ENCODE measurements at regions not wholly inside any gene's neighbourhood (a gene's known extent, or its start where the extent isn't known, plus 50 kb on each side); places are given as distances from the start of the nearest gene placed in this dataset.
A peak's percentile ranks its signal among the peaks of the same experiment; 100 is the strongest.

DNA sequence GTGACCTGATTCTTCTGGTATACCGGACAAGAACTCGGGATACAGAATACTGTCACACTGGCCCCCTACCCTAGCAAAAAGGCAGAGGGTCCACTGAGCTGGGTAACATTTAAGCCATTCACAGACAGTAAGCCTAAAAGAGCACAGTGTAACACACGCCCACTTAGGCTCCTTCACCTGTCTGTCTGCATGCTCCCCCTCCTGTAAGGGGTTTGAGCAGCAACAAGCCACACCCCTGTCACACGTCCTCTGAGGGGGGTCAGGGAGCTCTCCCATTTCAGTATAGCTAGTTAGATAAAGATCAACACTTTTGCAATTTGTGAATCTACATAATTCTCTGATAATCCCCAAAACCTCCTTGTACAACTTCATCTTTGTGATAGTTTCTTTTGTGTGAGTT, 586.3 kb upstream of the LMCD1 start:
- DNase-seq = no peak

DNA sequence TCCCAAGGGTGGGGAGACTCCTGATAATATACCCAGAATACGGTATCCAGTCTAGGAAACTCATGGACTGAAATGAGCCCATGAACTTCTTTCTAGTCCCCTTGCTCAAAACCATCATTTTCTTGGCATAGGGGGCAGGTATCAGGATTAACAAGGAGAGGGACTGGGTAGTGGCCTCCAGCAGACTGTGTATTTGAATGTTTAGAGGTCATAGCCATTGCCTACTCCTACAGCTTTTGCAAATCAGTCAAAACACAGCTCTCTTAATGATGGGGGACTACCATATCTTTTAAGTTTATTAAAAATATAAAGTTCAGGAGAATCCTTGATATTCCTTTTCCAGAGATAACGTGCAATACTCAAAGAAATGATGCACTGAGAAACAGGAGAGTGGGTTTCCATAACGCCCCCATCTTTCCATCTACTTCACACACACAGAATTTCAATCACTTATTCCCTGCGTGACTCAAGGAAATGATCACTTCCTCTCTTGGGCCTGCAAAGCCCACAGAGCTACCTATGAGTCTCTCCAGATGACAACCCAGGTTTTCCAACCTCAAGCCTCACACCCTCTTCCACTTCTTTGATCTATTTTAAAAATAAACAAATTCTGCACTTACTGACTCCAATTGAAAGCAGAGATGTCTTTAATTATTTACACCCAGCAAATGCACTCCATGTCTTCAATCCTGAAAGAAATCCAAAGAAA, 584.0 kb upstream of the LMCD1 start:
- DNase-seq = no peak

DNA sequence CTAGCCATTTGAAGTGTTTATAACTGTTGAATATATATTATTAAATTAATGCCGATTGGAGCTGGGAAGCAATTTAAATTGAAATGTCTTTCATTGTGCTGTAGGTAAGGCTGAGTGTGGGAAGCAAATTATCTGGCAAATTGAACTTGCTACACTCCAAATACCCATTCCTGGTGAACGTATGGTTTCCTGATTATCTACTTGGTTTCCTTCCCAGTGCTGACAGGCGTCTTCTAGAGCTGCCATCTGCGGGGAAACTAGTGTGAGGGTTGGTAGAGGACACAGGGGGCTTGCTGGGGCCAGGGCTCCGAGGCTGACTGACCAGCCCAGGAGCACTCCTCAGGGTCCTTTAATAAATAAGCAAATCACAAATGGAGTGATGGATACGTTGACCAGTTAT, 581.4 kb upstream of the LMCD1 start:
- DNase-seq = no peak

DNA sequence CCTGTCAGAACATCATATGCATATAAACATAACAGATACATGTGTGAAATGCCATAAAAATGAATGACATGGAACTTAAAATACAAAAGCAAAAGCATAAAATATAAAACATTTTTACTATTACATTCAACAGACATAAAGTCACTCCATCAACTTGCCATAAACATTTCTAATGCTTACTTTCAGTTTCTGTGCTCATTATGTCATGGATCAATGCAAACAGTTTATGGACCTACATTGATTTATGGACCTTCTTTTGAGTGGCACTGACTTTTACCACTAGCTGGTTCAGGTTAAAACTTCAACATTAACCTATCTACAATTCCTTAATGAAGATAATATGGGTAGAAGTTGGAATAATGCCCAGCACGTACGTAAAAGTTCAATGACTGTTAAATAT, 577.4 kb upstream of the LMCD1 start:
- DNase-seq = no peak

DNA sequence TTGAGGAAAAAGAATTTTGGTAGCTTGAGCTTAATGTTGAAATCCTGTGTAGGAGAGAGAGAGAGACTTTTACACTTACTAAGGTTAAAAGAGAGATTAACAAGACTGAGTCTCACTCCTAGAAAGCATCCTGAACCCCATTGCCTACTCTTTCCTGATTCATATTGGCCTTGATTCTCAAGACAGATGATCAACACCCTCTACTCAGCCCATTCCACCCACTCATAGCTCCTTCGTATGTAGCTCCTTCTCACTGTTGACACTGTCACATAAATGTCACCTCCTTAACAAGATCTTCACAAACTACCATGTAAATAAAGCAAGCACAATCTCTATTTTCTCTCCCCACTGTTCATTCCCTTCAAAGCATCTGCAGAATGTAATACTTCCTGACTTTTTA, 574.6 kb upstream of the LMCD1 start:
- no peak for DNase-seq

DNA sequence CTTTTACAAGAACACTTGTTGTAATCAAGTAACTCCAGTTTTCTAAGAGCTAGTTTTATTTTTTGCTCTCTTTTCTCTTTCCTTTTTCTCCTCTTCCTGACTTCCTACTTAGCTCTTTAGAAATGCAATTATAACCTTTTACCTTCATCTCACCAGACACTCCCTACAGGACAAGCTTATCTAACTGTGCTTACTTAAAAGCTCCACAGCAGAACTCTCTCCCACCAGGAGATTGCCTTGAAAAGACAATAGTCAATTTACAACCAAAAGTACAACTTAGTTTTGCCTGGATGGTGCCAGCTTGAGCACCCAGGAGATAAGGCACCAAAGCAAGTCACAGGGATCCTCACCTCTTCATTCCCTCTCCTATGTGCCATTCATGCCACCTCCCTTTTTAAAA, 573.8 kb upstream of the LMCD1 start:
- no peak for DNase-seq

DNA sequence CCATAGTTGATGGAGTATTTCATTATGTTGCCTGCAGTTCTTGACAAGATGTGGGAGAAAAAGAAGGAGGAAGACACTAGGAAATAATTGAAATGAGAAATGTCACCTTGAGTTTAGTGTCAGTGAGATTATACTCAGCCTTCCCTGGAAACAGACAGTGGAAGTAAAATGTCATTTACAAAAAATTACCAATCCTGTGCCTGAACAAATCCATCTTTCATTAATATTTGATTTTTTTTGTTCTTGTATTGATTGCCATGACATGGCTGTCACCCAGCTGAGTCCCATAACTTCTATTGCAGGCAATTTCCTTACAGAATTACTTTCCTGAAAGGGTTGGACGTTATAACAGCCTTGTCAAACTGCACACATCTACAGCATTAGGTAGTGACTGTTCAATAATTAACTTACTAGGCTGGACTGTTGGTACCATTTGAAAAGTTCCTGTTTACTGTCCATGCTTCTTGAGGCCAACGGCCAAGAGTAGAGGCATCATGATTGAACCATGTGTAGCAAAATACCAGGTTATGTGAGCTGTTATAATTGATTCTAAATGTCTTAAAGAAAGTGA, 572.2 kb upstream of the LMCD1 start:
- DNase-seq = no peak

DNA sequence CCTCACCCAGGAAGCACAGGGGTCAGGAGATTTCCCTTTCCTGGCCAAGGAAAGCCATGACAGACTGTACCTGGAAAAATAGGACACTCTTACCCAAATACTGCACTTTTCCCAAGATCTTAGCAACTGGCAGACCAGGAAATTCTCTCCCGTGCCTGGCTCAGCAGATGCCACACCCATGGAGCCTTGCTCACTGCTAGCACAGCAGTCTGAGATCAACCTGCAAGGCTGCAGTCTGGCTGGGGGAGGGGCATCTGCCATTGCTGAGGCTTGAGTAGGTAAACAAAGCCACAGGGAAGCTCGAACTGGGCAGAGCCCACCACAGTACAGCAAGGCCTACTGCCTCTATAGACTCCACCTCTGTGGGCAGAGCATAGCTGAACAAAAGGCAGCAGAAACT, 567.3 kb upstream of the LMCD1 start:
- no peak for DNase-seq

DNA sequence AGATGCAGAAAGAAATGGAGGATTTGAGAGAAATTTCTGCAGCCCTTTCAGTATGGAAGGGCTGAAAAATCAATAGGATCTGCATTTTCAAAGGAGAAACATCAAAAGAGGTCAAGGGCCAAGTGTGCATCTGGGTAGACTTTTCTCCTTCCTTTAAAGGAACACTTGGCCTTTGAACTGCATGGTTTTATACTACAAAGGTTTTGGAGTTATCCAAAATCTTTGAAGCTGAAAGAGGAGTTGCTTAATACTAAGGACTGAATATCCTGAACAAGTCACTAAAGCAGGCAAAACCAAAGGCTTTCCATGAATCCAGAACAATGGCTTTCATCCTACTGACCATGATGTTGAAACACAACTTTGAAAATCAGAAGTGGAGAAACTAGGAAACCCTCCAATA, 553.7 kb upstream of the LMCD1 start:
- no peak for DNase-seq

- DNase-seq = no peak
Measured at GRCh38 chr3:7950890-7951289, 550.7 kb upstream of the LMCD1 start.

- no peak for DNase-seq
Measured at GRCh38 chr3:7953449-7954014, 548.1 kb upstream of the LMCD1 start.

DNA sequence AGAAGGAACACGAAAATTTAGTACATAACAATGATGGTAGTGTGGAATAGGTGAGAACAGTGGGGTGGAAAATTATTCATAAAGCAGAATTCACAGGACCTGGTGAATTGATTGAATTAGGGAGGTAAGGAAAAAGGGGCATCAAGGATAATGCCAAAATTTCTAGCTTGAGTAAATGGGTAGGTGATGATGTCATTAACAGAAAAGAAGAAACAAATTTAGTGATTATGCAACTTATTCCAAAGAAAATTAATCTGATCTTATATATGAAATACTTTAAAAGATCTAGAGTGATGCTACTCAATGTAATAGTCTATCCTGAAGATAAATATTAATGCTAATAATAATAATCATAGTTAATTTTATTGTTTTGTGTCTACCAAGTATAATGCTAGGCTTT, 544.6 kb upstream of the LMCD1 start:
- no peak for DNase-seq

DNA sequence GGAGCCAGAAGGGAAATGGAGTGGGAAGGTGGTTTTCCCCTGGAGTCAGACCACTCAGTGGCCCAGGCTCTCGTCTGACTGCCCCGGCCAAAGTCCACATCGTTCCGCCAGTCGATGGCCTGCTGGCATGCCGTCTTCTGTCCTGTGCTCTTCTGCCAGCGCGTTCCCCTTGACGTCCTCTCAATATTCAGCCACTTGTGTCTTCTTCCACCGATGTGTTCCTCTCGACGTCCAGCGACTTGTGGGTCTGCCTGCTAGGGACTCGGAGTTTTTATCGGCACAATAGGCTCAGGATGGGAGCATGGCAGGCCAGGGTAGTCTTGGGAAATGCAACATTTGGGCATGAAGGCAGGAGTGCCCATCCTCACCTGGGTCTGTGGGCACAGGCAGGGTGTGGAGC, 542.5 kb upstream of the LMCD1 start:
- no peak for DNase-seq

- no peak for DNase-seq
Measured at GRCh38 chr3:7960601-7961000, 541.0 kb upstream of the LMCD1 start.

GRCh38 chr3:7962301-7962700, 539.3 kb upstream of the LMCD1 start:
- no peak for DNase-seq

DNA sequence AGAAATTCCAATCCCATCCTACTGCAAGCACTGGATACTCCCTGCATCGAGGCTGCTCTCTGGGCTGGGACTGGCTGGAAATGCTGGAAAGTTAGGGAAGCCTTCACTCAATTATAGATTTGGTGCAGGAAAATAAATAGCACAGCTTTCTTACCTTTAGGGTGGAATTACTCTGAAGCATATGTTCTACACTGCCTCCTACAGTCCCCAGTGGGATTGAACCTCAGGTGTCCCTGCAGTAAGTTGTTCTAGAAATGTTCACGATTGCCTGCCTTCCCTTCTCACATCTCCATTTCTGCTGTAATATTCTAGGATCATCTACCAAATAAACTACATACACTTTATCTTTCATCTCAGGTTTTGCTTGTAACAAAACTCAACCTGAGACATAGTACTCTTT, 536.7 kb upstream of the LMCD1 start:
- DNase-seq = no peak

DNA sequence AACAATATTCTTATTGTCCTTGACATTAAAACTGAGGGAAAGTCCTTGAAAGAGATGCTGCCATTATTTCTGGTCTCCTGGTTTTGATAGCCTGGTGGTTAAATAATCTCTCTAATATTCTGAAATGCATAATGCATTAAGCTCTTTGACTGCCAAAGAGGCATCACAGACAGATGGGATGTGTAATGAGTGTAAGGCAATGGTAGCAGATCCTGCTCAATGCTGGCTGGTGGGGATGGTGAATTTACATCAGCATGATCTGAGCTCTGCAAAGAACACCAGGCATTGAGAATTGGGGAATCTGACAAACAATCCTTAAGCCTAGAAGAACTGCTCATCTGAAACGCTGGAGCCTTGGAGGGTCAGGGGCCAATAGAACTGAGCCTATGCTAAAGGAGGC, 528.6 kb upstream of the LMCD1 start:
- DNase-seq = no peak

DNA sequence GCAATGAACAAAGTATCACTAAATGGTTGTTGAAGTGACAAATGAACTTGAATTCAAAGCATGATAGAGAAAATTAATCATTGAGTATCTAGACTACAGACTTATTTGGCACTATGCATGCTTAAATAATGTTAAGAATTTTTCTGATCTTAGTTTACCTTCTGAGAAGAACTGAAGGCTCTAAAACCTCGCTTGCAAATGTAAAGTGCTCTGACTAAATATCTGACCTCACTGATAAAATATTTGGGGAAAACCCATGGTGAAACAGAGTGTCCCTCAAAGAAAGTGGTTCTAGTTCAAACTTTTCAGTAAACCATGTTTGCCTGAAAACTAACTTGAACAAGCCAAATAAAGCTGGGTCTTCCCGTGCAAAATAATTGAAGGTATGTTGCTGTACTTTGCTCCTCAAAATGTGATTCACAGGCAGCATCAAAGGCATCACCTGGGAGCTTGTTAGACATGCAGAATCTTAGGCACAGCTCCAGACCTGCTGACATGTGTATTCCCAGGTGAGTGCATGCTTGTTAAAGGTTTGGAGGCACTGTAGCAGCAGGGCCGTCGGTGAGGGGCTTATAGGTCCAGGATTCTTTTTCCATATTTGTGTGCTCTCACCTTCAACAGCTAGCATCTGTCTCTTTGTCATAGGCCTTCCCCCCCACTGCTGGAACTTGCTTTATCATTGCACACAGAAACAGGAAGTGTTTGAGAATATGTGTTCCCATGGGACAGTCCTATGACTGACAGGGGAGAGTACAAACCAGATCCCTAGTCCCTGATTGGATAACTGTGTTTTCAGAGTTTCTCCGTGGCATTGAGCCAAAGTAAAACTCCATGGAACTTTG, 524.2 kb upstream of the LMCD1 start:
- DNase-seq = peak; percentile 89

GRCh38 chr3:7978087-7978422, 523.6 kb upstream of the LMCD1 start:
- DNase-seq = peak; percentile 95

DNA sequence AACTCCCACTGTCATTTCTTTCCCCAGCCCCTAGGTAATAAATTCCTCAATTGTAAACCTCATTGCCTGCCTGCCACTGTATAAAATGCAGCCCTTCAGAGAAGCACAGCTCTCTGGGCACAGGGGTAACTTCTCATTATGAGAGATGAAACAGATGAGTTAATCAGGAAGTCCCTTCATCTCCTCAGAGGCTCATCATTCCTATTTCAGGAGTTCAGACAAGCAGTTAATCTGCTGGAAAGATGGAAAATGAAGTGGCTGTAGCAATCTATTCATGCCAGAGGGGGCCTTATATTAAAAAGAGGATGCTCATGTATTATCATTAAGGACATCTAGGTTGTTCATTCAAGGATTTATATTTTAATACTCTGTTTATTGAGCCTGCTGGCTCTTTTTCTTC, 519.5 kb upstream of the LMCD1 start:
- no peak for DNase-seq

DNA sequence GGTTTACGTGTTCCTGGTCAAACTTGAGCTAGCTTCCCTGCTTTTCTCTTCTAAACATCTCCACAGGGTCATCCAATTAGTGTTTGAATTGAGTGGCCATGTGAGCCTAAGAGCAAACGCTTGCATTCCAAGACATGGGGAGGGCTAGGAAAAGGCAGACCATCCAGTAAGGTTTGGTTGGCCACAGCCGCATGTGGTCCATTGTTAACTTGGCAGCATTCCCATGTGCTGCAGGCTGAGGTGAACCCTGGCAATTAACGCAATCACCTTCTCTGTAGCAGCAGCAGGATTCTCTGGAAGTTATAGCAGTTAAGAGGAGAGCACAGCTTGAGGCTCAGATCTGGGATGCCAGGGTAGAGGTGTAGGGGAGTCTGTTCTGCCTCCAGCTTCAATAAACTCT, 502.2 kb upstream of the LMCD1 start:
- DNase-seq = no peak

DNA sequence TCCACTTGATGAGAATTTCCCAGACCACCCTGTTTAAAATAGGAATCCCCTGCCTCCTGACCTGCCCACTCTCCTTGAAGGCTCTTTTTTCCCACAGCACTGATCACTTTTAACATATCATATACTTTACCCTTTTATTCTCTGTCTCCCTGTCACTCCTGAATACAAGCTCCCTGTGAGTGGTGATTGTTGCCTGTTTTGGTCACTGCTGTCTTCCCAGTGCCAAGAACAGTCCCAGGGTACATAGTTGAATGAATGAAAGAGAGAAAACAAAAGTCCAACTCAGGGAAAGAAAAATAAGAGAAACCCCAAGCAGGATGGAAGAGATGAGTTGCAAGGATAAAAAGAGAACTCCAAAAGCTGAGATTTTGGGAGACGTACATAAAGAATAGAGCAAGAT, 500.3 kb upstream of the LMCD1 start:
- no peak for DNase-seq

DNA sequence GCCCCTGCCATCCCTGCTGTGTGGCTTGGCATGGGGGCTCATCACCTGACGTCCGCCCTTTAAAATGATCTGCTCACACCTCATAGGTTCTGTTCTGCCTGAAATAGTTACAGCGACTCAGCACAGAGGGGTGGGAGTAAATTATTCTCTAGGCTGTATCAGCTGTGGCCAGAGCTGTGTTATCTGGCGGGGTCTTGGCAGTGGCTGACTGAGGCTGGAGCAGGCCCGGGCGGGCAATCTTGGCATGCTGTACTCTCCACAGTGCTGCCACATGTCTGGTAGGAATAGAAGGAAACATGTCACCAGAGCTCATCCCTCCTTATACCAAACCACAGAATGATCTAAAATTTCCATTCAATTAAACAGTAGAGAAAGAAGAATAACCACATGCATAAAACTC, 499.9 kb upstream of the LMCD1 start:
- no peak for DNase-seq

DNA sequence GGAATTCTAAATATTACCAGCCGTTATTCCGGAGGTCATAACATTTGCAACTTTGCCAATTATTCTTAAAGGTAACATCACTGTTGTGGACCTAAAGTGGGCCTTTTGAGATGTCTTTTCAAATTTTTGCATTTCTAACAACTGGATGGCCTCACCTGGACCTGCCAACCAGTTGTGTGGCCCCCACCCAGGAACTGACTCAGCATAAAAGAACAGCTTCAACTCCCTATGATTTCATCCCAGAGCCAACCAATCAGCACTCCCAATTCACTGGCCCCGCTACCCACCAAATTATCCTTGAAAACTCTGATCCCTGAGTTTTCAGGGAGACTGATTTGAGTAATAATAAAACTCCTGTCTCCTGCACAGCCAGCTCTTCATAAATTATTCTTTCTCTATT, 489.7 kb upstream of the LMCD1 start:
- DNase-seq = no peak
